Keratinocyte (primary cell): ENCODE measurements at regions not wholly inside any gene's neighbourhood (a gene's known extent, or its start where the extent isn't known, plus 50 kb on each side); places are given as distances from the start of the nearest gene placed in this dataset.

Experiments
- CTCF ChIP-seq, 3 experiments: IDR thresholded peaks in 1 of 3; conservative IDR thresholded peaks in 1 of 3; optimal IDR thresholded peaks in 1 of 3; 2 replicates in 2 of 3; 3 replicates in 1 of 3; pipeline versions ENCODE3 to v1.5.1; 2011; ENCODE audit warnings: low read length in 3 of 3, mild to moderate bottlenecking in 3 of 3, moderate library complexity in 2 of 3, control low read depth in 1 of 3, inconsistent platforms in 1 of 3; ENCODE audit not compliant: insufficient read depth in 2 of 3; ENCODE audit errors: extremely low read depth in 1 of 3
- EZH2 ChIP-seq: IDR thresholded peaks from one replicate; pipeline ENCODE4 v1.6.1; 2012; ENCODE audit warnings: inconsistent platforms, mild to moderate bottlenecking, low read length, moderate library complexity

GRCh38 chr3:1960506-1960905, 138.2 kb upstream of the CNTN4 start:
- TF ChIP-seq CTCF (optimal IDR thresholded peaks at IDR 0.05 in 1 of 3, IDR thresholded peaks at IDR 0.05 in 1 of 3, conservative IDR thresholded peaks at IDR 0.05 in 1 of 3; ENCODE audit: extremely low read depth in 1 of 3, insufficient read depth in 2 of 3, low read length in 3 of 3) (no peak), EZH2 (no peak)
